Stomach (tissue), 8 donors: ENCODE measurements at regions not wholly inside any gene's neighbourhood (a gene's known extent, or its start where the extent isn't known, plus 50 kb on each side); places are given as distances from the start of the nearest gene placed in this dataset.
A peak's percentile ranks its signal among the peaks of the same experiment; 100 is the strongest.

Source experiments
- DNase-seq, 2 donors: peaks; one replicate each; pipeline versions ENCODE4 v3.0.0 to v3.0.0-alpha.2; 2013 to 2019
- H3K27ac ChIP-seq, 5 donors: fragments of 200-600 bp in 4 of 5; sonication (generic) in 4 of 5; one replicate each; pipeline ENCODE4 v1.5.1; 2013 to 2019; ENCODE audit warnings: mild to moderate bottlenecking in 1 of 5, moderate library complexity in 1 of 5
- H3K27me3 ChIP-seq, 3 donors: fragments of 200-600 bp; sonication (generic); one replicate each; pipeline ENCODE4 v1.5.1; 2017 to 2019; ENCODE audit warnings: mixed run types in 1 of 3
- H3K36me3 ChIP-seq, 4 donors: fragments of 200-600 bp; sonication (generic); 1 replicate in 3 of 4; 2 replicates in 1 of 4; pipeline ENCODE4 v1.5.1; 2016 to 2019
- H3K4me1 ChIP-seq, 4 donors: fragments of 200-600 bp; sonication (generic); one replicate each; pipeline ENCODE4 v1.5.1; 2016 to 2019
- H3K4me3 ChIP-seq, 4 donors: fragments of 200-600 bp; sonication (generic) in 3 of 4; one replicate each; pipeline ENCODE4 v1.5.1; 2016 to 2019; ENCODE audit warnings: mild to moderate bottlenecking in 1 of 4
- H3K9me3 ChIP-seq, 4 donors: fragments of 200-600 bp; sonication (generic); one replicate each; pipeline ENCODE4 v1.5.1; 2016 to 2019
- EP300 ChIP-seq: sonication (generic); formaldehyde crosslinking; IDR thresholded peaks from one replicate; pipeline ENCODE4 v1.6.1; 2017; ENCODE audit warnings: antibody characterized with exemption
- POLR2A ChIP-seq, 4 donors: fragments of 450-650 bp; IDR thresholded peaks; one replicate each; pipeline ENCODE4 v1.6.1; 2016; ENCODE audit warnings: antibody characterized with exemption in 4 of 4, control low read depth in 2 of 4, mild to moderate bottlenecking in 1 of 4, moderate library complexity in 1 of 4
- POLR2AphosphoS5 ChIP-seq, 3 donors: sonication (generic); formaldehyde crosslinking; IDR thresholded peaks; one replicate each; pipeline ENCODE4 v1.6.1; 2016; ENCODE audit warnings: antibody characterized with exemption in 3 of 3
- WGBS, 5 donors: extraction: QIAGEN DNeasy Blood & Tissue Kit in 3 of 5; methylation state at CpG; one replicate each; pipeline versions ENCODE4 v1.1.5 to v1.1.7; 2013 to 2018; 5-methylcytosine and 5-hydroxymethylcytosine counted together
- intact Hi-C: fragments of 100-400 bp; cut with DNase I; formaldehyde crosslinking; loops from one replicate; pipeline ENCODE4 v1.15.1; 2023; ENCODE audit warnings: low total_unique reads
- TF ChIP-seq, protein P1 (sequence below), 7 experiments: fragments of 450-650 bp in 4 of 7; fragments of 200-600 bp in 3 of 7; sonication (generic) in 3 of 7; IDR thresholded peaks; one replicate each; pipeline ENCODE4 v1.5.1; 2016 to 2019; ENCODE audit warnings: antibody characterized with exemption in 7 of 7, control low read depth in 2 of 7, mild to moderate bottlenecking in 1 of 7
- donor health status: healthy with polysubstance abuse.
- donor health status: Bipolar disorder and iron deficiency.
- donor health status: healthy.

DNA sequence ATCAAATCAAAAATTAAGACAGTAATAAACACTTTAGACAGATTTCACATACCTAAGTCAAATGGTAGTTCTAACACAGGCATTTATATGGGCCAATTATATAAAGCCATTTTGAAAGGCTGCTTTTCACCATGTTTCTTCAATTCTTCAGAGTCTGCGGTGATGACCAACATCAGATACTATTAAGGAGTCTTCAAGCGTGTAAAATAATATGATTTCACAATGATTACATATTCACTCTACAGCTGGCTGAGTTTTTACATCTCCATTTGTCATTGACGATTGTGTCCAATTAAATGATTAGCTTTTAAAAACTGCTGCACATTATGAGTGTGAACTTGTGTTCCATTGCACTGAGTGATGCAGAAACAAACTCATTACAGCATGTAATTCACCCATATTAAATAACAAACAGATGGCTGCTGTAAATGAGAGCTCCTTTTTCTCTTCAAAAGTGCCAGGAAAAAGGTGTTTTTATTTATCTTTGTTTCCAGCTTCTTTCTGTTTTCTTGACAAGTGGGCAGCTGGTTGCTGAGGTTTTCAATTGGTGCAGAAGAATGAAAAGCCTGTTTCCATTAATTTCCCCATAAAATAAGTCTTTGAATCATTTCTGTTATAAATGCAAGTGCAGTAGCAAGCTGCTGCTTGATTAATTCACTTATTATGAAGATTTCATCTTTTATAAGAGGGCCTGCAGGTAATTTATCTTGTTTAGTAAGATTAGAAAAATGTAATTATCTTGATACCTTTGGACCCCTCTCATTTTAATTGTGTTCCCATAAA is 676.1 kb upstream of the KLHL1 start:
- no peaks in the 10 kb centered on the region for H3K9me3 ChIP-seq
- H3K36me3 ChIP-seq, result no peaks in the 10 kb centered on the region
- 86 to 93% (median 92%) methylated on average over 3 of the region's 3 CpGs for WGBS, 5 donors
- H3K4me3 ChIP-seq, result no peak overlapping the region
- intact Hi-C loops, result no loop called here
- peak in 1 of 2 donors; percentile 29 for DNase-seq
- no peak overlapping the region for H3K27ac ChIP-seq
- no peaks in the 10 kb centered on the region for H3K4me1 ChIP-seq
- no peaks in the 10 kb centered on the region for H3K27me3 ChIP-seq
- no peak for TF ChIP-seq POLR2AphosphoS5 (IDR thresholded peaks at IDR 0.05)
- TF ChIP-seq, protein P1, sequence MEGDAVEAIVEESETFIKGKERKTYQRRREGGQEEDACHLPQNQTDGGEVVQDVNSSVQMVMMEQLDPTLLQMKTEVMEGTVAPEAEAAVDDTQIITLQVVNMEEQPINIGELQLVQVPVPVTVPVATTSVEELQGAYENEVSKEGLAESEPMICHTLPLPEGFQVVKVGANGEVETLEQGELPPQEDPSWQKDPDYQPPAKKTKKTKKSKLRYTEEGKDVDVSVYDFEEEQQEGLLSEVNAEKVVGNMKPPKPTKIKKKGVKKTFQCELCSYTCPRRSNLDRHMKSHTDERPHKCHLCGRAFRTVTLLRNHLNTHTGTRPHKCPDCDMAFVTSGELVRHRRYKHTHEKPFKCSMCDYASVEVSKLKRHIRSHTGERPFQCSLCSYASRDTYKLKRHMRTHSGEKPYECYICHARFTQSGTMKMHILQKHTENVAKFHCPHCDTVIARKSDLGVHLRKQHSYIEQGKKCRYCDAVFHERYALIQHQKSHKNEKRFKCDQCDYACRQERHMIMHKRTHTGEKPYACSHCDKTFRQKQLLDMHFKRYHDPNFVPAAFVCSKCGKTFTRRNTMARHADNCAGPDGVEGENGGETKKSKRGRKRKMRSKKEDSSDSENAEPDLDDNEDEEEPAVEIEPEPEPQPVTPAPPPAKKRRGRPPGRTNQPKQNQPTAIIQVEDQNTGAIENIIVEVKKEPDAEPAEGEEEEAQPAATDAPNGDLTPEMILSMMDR (IDR thresholded peaks at IDR 0.05), result no peak
- no peak for TF ChIP-seq EP300
- no peak for TF ChIP-seq POLR2A (IDR thresholded peaks at IDR 0.05)

DNA sequence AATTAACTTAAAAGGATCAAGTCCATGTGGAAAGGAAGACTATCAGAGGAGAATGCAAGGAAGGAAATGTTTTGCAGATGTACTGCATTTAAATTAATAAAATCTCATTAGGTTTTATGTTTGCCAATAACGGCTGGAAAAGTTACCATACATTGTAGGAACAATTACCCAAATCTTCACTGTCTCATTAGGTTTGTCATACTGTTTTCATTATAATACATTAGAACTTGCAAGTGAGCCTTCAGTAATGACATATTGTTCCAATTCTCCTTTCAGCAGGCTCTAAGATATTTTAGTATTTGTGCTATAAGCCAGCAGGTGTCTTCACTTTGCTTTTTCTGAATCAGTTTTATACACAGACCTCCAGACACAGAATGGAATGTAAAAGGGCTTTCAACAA is 661.6 kb upstream of the KLHL1 start:
- no peak for DNase-seq
- no peak for TF ChIP-seq POLR2A (IDR thresholded peaks at IDR 0.05)
- TF ChIP-seq, protein P1 (IDR thresholded peaks at IDR 0.05), result no peak
- no peak for TF ChIP-seq EP300
- no peak for TF ChIP-seq POLR2AphosphoS5 (IDR thresholded peaks at IDR 0.05)
- no peaks in the 10 kb centered on the region for H3K27me3 ChIP-seq
- no peaks in the 10 kb centered on the region for H3K4me1 ChIP-seq
- no peaks in the 10 kb centered on the region for H3K36me3 ChIP-seq
- no peaks in the 10 kb centered on the region for H3K9me3 ChIP-seq
- 46 to 73% (median 68%) methylated on average over 1 of the region's 1 CpG for WGBS, 5 donors
- H3K27ac ChIP-seq, result no peak overlapping the region
- intact Hi-C loops, result no loop called here
- no peak overlapping the region for H3K4me3 ChIP-seq

DNA sequence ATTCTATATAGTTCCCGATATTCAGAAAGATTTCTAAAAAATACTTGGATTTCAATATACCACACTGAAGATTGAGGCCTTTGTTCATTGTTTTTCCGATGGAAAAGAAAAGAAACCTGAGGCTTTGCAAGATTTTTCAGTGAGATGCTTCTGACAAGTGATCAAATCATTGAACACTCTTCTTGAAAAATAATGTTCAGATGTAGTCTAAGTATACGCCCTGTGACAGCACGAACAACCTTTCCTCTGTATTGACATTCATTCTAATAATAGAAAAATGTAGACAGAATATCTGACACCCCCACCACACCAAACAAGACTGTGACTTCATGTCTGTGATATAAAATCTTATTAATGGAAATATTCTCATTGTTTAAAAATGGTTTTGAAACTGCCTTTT is 650.7 kb upstream of the KLHL1 start:
- WGBS, 5 donors, result 70 to 88% (median 82%) methylated on average over 4 of the region's 4 CpGs
- no peak for TF ChIP-seq EP300
- TF ChIP-seq, protein P1 (IDR thresholded peaks at IDR 0.05), result no peak
- no peak for TF ChIP-seq POLR2A (IDR thresholded peaks at IDR 0.05)
- TF ChIP-seq POLR2AphosphoS5 (IDR thresholded peaks at IDR 0.05), result no peak
- no peaks in the 10 kb centered on the region for H3K27me3 ChIP-seq

DNA sequence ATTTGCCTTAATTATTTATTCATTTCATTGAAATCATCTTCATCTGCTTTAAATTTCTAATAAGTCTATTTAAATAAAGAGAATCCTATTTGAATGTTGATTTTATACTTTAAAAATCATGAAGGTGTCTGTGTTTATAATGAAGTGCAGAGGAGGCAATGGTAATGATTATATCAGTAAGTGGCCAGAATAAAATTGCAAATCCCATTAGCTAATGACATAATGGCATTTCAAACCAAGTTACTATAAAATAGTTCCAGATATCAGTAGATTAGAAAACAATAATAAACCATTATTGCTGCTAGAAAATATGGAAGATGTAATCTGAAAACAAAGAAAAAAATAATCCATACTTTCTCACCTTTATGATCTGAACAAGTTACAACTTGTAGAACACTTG is 647.8 kb upstream of the KLHL1 start:
- H3K36me3 ChIP-seq, result no peaks in the 10 kb centered on the region
- intact Hi-C loops, result no loop called here
- H3K9me3 ChIP-seq, result no peaks in the 10 kb centered on the region
- H3K27me3 ChIP-seq, result no peaks in the 10 kb centered on the region
- no peaks in the 10 kb centered on the region for H3K4me1 ChIP-seq
- TF ChIP-seq, protein P1 (IDR thresholded peaks at IDR 0.05), result no peak
- TF ChIP-seq EP300 (no peak), POLR2AphosphoS5 (IDR thresholded peaks at IDR 0.05) (no peak), POLR2A (IDR thresholded peaks at IDR 0.05) (no peak)
- no peak for DNase-seq
- no peak overlapping the region for H3K27ac ChIP-seq
- no peak overlapping the region for H3K4me3 ChIP-seq

More for the DNA sequence above, 650.7 kb upstream of the KLHL1 start:
- H3K36me3 ChIP-seq, result no peaks in the 10 kb centered on the region
- H3K4me1 ChIP-seq, result no peaks in the 10 kb centered on the region
- intact Hi-C loops, result no loop called here
- H3K9me3 ChIP-seq, result no peaks in the 10 kb centered on the region
- H3K4me3 ChIP-seq, result no peak overlapping the region
- no peak for DNase-seq
- H3K27ac ChIP-seq, result no peak overlapping the region
